ENCODE measurements at regions not wholly inside any gene's neighbourhood (a gene's known extent, or its start where the extent isn't known, plus 50 kb on each side); places are given as distances from the start of the nearest gene placed in this dataset.
"Not testable (repeated sequence)": the region's sequence is repeated elsewhere in the genome, so short reads cannot be mapped to it uniquely, and the experiment has no call there.

DNA sequence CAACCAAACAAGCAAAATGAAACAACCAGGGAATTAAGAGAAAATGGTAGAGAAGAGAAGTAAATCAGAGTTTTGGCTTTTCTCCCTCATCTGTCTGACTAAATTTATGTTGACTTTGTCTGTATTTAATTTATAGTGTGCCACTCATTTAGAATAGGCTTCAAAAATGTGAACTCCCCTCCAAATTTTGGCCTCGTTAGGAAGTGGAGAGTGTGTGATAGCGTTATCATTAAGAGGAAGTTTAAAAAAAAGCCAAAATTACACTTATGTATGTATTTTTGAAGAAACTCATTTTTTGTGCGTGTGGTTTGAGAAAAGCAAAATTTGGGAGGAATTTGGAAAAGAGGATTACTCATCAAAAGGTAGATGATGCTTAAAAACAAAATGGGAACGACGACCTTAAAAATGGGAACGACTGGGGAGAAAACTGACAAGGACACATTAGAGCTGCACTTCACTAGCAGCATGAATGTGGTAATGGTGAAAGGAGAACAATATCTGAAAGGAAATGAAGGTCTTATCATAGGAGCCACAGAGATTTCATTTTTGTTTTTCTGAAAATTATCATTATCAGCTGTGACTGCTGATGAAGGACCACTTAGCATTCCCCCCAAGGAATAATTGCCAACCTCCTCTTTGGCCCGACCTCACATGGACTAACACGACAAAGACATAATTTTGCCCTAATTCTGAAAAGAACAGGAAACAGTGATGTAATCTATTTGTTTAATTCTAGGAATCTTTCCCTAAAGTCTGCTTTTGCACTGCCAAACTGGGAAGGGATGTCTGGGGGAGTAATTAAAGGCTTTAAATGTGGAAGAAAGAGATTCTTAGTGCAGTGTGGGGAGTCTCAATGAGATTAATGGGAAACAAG, 163.2 kb upstream of the P2RY1 start:
- no peak for DNase-seq

DNA sequence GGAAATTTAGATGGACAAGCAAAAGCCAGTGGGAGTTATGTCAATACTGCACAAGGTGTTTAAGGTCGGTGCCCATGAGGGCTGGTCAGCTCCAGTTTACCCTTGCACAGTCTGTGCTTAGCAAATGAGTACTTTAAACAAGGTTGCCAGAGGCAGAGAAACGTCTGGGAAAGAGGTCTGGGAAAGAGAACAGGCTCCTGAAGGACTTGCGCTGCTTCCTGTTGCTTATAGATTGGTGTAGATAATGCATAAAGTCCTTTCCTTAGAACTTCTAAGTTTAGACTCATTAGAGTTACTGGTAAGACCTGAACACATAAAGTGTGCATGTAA, 162.6 kb upstream of the P2RY1 start:
- DNase-seq: no peak

DNA sequence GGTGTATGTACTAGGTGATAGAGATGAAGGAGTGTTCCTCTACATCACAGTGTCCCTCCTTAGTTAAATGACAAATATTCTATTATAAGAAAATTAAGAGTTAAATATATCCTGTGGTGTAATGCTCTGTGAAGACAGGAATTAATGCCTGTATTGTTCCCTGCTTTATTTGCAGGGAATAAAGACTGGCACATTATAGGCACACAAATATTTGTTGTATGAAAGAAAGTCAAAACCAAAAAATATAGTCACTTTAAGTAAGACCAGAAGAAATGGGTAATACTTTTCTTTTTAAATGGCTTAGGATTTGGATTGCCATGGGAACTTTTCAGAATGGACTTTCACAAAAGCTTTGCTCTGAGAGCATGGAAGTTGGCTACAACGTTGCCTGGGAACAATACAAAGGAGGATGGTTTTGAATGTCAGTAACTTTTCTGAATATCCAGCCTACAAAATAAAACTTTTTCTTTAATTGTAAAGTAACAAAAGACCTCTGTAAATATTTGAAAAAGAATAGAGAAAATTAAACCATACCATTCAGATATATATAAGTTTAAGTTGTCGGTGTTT, 158.0 kb upstream of the P2RY1 start:
- DNase-seq: no peak

- no peak for DNase-seq
Measured at GRCh38 chr3:152677491-152677890, 157.4 kb upstream of the P2RY1 start.

GRCh38 chr3:152682477-152682876, 152.5 kb upstream of the P2RY1 start:
- DNase-seq: no peak

DNA sequence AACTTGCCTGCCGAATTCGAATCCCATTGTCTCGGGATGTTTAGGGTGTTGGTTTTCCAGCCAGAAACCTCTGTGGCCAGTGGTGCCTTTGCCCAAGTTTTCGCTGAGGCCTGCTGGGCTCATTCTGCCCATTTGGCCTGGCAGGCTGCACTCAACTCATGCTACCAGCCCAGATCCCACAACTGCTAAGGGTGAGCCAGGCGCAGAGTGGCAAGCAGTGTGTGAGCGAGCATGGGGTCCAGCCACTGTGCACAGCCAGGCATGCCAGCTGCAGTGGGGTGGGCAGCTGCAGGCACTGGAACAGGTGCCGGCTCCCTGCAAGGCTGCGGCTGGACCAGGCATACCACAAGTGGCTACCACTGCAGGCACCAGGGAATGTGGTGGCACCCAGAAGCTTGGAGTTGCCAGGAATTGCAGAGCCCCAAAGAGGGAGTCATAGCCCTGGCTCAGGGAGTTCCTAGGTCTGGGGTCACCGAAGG, 151.4 kb upstream of the P2RY1 start:
- DNase-seq: no peak

GRCh38 chr3:152684279-152684678, 150.7 kb upstream of the P2RY1 start:
- DNase-seq: no peak

- peak; percentile 52 for DNase-seq
Measured at GRCh38 chr3:152688313-152688712, 146.6 kb upstream of the P2RY1 start.

GRCh38 chr3:152692326-152692725, 142.6 kb upstream of the P2RY1 start:
- DNase-seq: not testable (repeated sequence)

DNA sequence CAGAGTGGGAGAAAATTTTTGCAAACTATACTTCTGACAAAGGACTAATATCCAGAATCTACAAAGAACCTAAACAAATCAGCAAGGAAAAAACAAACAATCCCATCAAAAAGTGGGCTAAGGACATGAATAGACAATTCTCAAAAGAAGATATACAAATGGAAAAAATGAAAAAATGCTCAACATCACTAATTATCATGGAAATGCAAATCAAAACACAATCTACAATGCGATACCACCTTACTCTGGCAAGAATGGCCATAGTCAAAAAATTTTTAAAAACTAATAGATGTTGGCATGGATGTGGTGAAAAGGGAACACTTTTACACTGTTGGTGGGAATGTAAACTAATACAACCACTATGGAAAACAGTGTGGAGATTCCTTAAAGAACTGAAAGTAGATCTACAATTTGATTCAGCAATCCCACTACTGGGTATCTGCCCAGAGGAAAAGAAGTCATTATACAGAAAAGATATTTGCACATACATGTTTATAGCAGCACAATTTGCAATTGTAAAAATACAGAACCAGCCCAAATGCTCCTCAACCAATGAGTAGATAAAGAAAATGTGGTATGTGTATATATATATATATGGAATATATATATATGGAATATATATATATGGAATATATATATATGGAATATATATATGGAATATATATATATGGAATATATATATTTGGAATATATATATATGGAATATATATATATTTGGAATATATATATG, 141.2 kb upstream of the P2RY1 start:
- not testable (repeated sequence) for DNase-seq

DNA sequence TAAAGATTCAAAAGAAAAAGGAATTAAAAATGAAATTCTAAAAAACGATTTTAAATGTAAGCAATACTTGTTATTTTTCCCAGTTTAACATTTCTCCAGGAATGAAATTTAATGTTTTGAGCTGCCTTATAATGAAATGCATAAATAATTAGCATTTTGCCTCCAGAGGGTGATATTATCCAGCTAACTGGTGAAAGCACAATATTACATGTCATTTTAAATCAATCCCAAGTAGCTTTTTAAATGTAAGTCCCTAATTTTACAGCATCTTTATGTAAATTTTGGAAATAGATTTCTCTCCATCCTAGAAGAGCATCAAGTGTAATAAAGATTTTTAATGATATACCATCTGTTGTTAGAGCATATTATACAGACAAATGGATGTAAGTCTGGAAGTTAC, 139.1 kb upstream of the P2RY1 start:
- no peak for DNase-seq

GRCh38 chr3:152696962-152697361, 138.0 kb upstream of the P2RY1 start:
- DNase-seq: no peak

GRCh38 chr3:152703245-152703890, 131.6 kb upstream of the P2RY1 start:
- DNase-seq: no peak

GRCh38 chr3:152706991-152707713, 127.8 kb upstream of the P2RY1 start:
- no peak for DNase-seq

DNA sequence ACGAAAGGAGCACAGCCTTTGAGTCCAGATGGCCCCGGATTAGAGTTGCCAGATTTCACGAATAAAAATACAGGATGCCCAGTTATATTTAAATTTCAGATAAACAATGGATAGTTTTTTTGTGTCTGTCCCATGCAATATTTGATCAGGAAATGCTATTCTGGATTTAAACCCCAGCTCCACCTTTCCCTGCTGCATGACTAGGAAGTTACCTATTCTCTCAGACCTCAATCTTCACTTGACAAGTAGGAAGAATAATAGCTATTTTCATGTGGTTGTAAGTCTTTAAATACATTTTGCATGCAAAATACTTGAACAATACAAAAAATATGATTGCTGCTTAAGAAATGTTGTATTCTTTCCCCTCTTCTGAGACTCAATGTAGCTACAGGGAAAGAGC, 125.3 kb upstream of the P2RY1 start:
- no peak for DNase-seq

- no peak for DNase-seq
Measured at GRCh38 chr3:152710549-152710948, 124.4 kb upstream of the P2RY1 start.

DNA sequence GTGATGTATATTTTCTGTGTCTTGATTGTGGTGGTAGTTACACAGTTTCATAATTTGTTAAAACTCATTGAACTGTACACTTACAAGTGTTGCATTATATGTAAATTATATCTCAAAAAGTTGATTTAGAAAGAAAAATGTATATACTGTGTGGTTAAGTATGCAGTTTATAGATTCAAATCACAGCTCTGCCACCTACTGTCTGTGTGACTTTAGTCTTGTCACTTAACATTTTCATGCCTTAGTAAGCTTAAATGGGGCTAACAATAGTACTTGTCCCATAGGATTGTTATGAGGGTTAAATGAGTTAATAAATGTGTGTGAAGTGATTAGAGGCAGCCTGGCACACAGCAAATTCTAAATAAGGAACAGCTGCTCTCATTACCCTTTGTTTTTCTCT, 120.9 kb upstream of the P2RY1 start:
- no peak for DNase-seq

- DNase-seq: no peak
Measured at GRCh38 chr3:152714507-152714906, 120.4 kb upstream of the P2RY1 start.

- no peak for DNase-seq
Measured at GRCh38 chr3:152717252-152717651, 117.7 kb upstream of the P2RY1 start.

DNA sequence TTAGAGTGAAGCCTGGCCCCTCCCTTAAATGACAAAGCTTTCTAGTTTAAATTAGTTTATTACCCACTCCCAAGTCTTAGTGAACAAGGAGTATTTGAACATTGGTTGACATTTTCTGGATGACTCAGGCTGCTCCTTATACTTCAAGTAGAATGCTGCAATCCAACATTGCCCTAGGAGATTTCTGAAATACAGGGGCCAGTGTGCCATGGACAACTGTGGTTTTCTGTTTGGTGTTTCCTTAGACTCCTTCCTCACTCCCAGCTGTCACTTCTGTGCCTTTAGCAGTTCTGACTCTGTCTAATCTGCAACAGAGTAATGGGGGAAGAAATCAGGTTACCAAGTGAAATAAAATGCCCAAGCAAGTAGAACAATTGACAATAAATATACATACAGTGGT, 116.1 kb upstream of the P2RY1 start:
- DNase-seq: no peak

DNA sequence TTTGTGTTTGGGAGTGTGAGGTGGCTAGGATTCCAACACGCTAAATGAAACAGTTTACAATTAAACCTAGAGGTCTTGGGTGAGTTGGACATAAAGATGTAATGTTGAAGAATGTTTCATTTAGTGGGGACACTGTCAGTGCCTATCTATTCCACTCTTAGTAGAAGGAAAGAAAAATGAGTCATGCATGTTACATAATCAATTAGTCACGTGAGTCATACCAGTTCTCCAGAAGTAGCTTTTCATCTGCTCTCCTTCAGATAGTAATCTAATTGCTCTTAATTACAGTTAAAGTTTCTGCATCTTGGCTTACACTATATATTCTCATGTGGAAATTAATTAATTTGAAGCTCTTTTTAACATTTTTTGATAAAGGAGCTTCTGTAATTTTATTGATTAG, 115.7 kb upstream of the P2RY1 start:
- DNase-seq: peak; percentile 47

GRCh38 chr3:152720951-152721718, 113.8 kb upstream of the P2RY1 start:
- no peak for DNase-seq

Measured in EL (cell line).